ENCODE measurements at regions not wholly inside any gene's neighbourhood (a gene's known extent, or its start where the extent isn't known, plus 50 kb on each side); places are given as distances from the start of the nearest gene placed in this dataset.

GRCh38 chr5:1681955-1682354 lies 117.7 kb downstream of the MRPL36 start:
- TF ChIP-seq EZH2 (IDR thresholded peaks at IDR 0.05; ENCODE audit: insufficient read depth, poor library complexity, severe bottlenecking): no peak
- no peak for TF ChIP-seq EZH2phosphoT487 (IDR thresholded peaks at IDR 0.05; ENCODE audit: insufficient read depth, low read depth)

Data from GM23248 (cell line).